Mucosa of descending colon (tissue), 3 donors: ENCODE measurements at regions not wholly inside any gene's neighbourhood (a gene's known extent, or its start where the extent isn't known, plus 50 kb on each side); places are given as distances from the start of the nearest gene placed in this dataset.
A peak's percentile ranks its signal among the peaks of the same experiment; 100 is the strongest.

Experiments used
- ATAC-seq: fragments of 200-7000 bp; cut with Tn5 transposase; one replicate; pipeline ENCODE4 v1.9.1; 2020; ENCODE audit warnings: mild to moderate bottlenecking, moderate library complexity
- DNase-seq, 3 donors: peaks; one replicate each; pipeline ENCODE4 v3.0.0-alpha.2; 2020
- H3K36me3 ChIP-seq: fragments of 200-600 bp; one replicate; pipeline ENCODE4 v1.8.0; 2021; ENCODE audit warnings: low read depth, mild to moderate bottlenecking
- H3K4me1 ChIP-seq: fragments of 200-600 bp; one replicate; pipeline ENCODE4 v1.8.0; 2021; ENCODE audit warnings: low read depth, mild to moderate bottlenecking
- H3K4me3 ChIP-seq: fragments of 200-600 bp; one replicate; pipeline ENCODE4 v1.8.0; 2021; ENCODE audit warnings: mild to moderate bottlenecking
- H3K9me3 ChIP-seq: fragments of 200-600 bp; one replicate; pipeline ENCODE4 v1.8.0; 2021; ENCODE audit warnings: mild to moderate bottlenecking
- CTCF ChIP-seq: fragments of 200-600 bp; IDR thresholded peaks from one replicate; pipeline ENCODE4 v1.8.0; 2022; ENCODE audit warnings: antibody characterized with exemption, mild to moderate bottlenecking
- intact Hi-C, 2 donors: fragments of 100-400 bp; cut with DNase I in 1 of 2; cut with micrococcal nuclease in 1 of 2; formaldehyde crosslinking; loops; one replicate each; pipeline versions ENCODE4 v1.11.0 to v1.11.1; 2022; cut with DNase I, micrococcal nuclease
- donor health status: DM: no; HTN: no; CAD: no; lungs with moderate emphysema.
- donor health status: DM: no; HTN: no; CAD: no.
- donor health status: DM: no; HTN: yes; CAD: no.

GRCh38 chrX:20382518-20383297 lies 116.0 kb upstream of the RPS6KA3 start:
- ATAC-seq = peak; percentile 43
- intact Hi-C loops = no loop called here

GRCh38 chrX:20382082-20382481 lies 115.4 kb upstream of the RPS6KA3 start:
- intact Hi-C loops = no loop called here
- ATAC-seq (no peak), DNase-seq (no peak)
- H3K9me3 ChIP-seq = no peaks in the 10 kb centered on the region
- H3K36me3 ChIP-seq = no peaks in the 10 kb centered on the region
- no peak overlapping the region for H3K4me3 ChIP-seq
- TF ChIP-seq CTCF = no peak
- H3K4me1 ChIP-seq = no peaks in the 10 kb centered on the region

More at GRCh38 chrX:20382518-20383297, 116.0 kb upstream of the RPS6KA3 start:
- no peaks in the 10 kb centered on the region for H3K4me1 ChIP-seq
- no peak overlapping the region for H3K4me3 ChIP-seq
- no peak for DNase-seq
- no peak for TF ChIP-seq CTCF
- no peaks in the 10 kb centered on the region for H3K9me3 ChIP-seq
- H3K36me3 ChIP-seq = no peaks in the 10 kb centered on the region

- Histone ChIP-seq H3K4me3 (no peak overlapping the region), H3K4me1 (no peaks in the 10 kb centered on the region), H3K9me3 (no peaks in the 10 kb centered on the region), H3K36me3 (no peaks in the 10 kb centered on the region)
- intact Hi-C loops = no loop called here
- DNase-seq (peak in 1 of 3 donors; percentile 68), ATAC-seq (peak; percentile 90)
- TF ChIP-seq CTCF = no peak
Measured at GRCh38 chrX:20378233-20378920, 111.7 kb upstream of the RPS6KA3 start.

- ATAC-seq = peak; percentile 10
- DNase-seq = no peak
- H3K36me3 ChIP-seq = no peaks in the 10 kb centered on the region
- TF ChIP-seq CTCF = no peak
- no peaks in the 10 kb centered on the region for H3K4me1 ChIP-seq
- no peaks in the 10 kb centered on the region for H3K9me3 ChIP-seq
- no peak overlapping the region for H3K4me3 ChIP-seq
- intact Hi-C loops = no loop called here
Measured at GRCh38 chrX:20374900-20375438, 108.3 kb upstream of the RPS6KA3 start.

- intact Hi-C loops = no loop called here
- H3K36me3 ChIP-seq = no peaks in the 10 kb centered on the region
- TF ChIP-seq CTCF = no peak
- H3K4me3 ChIP-seq = no peak overlapping the region
- no peak for DNase-seq
- no peaks in the 10 kb centered on the region for H3K9me3 ChIP-seq
- H3K4me1 ChIP-seq = no peaks in the 10 kb centered on the region
- peak; percentile 31 for ATAC-seq
Measured at GRCh38 chrX:20374450-20374849, 107.7 kb upstream of the RPS6KA3 start.
